Skeletal muscle tissue (tissue), 3 donors: ENCODE measurements at regions not wholly inside any gene's neighbourhood (a gene's known extent, or its start where the extent isn't known, plus 50 kb on each side); places are given as distances from the start of the nearest gene placed in this dataset.
A peak's percentile ranks its signal among the peaks of the same experiment; 100 is the strongest.
"Not testable (repeated sequence)": the region's sequence is repeated elsewhere in the genome, so short reads cannot be mapped to it uniquely, and the experiment has no call there.

ENCODE experiments used
- H3K27ac ChIP-seq: one replicate; pipeline ENCODE4 v1.7.0; 2013; ENCODE audit warnings: mild to moderate bottlenecking, low read depth, low read length, inconsistent platforms
- H3K27me3 ChIP-seq, 3 donors: one replicate each; pipeline ENCODE4 v1.7.0; 2013; ENCODE audit warnings: low read length in 3 of 3; ENCODE audit not compliant: control insufficient read depth in 3 of 3, insufficient read depth in 3 of 3
- H3K36me3 ChIP-seq, 3 donors: one replicate each; pipeline ENCODE4 v1.7.0; 2013; ENCODE audit warnings: low read length in 3 of 3; ENCODE audit not compliant: control insufficient read depth in 3 of 3, insufficient read depth in 3 of 3
- H3K4me1 ChIP-seq, 3 donors: one replicate each; pipeline ENCODE4 v1.7.0; 2013; ENCODE audit warnings: low read length in 3 of 3, mild to moderate bottlenecking in 3 of 3; ENCODE audit not compliant: control insufficient read depth in 3 of 3, insufficient read depth in 3 of 3
- H3K4me3 ChIP-seq, 3 donors: one replicate each; pipeline ENCODE4 v1.7.0; 2013; ENCODE audit warnings: low read length in 3 of 3
- H3K9ac ChIP-seq, 3 donors: one replicate each; pipeline ENCODE4 v1.7.0; 2013; ENCODE audit warnings: low read length in 3 of 3, mild to moderate bottlenecking in 3 of 3, moderate library complexity in 2 of 3, low read depth in 1 of 3
- H3K9me3 ChIP-seq, 3 donors: one replicate each; pipeline ENCODE4 v1.7.0; 2013; ENCODE audit warnings: low read length in 3 of 3; ENCODE audit not compliant: control insufficient read depth in 3 of 3
- donor health status: Osteomylitis.

DNA sequence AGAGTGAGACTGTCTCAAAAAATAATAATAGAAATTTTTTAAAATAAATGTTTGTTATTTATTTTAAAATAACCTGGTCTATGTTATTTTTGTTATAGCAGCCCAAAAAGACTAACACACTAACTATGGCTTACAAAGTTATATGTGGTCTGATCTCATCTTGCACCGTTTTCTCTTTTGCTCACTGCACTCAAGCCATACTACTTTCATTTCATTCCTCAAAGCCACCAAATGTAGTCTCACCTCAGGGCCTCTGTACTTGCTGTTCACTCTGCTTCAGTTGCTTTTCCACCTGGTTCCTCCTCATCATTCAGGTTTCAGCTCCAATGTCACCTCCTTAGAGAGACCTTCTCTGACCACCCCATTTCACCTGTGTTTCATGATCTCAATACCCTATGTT is 55.2 kb upstream of the MDM1 start:
- no peak overlapping the region for H3K27ac ChIP-seq
- H3K4me3 ChIP-seq, result no peak overlapping the region
- H3K36me3 ChIP-seq, result no peaks in the 10 kb centered on the region
- H3K27me3 ChIP-seq, result no peaks in the 10 kb centered on the region
- peaks cover 0 to 2% (median 0%) of the 10 kb centered on the region in 3 donors for H3K9me3 ChIP-seq
- H3K9ac ChIP-seq, result no peak overlapping the region
- no peaks in the 10 kb centered on the region for H3K4me1 ChIP-seq

DNA sequence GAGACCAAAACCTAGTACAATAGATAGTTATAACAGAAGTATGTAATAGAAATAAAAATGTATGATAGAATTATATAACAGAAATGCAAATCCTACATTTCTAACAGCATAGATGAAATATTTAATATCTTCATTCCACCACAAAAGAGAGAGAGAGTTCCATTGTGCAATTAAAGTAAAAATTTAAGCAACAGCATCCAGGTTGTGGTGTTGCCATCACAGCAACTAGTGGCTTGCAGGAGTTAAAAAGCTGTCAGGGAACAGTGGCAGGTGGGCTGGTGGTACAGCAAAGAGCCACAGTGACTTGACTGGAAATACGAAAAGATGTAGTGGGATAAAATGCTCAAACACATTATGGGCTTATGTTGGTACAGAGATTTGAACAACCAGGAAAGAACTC is 57.1 kb upstream of the MDM1 start:
- Histone ChIP-seq H3K27me3 (no peaks in the 10 kb centered on the region), H3K4me1 (no peaks in the 10 kb centered on the region), H3K36me3 (no peaks in the 10 kb centered on the region), H3K4me3 (no peak overlapping the region), H3K27ac (no peak overlapping the region), H3K9me3 (peaks cover 0 to 2% (median 0%) of the 10 kb centered on the region in 3 donors), H3K9ac (no peak overlapping the region)

DNA sequence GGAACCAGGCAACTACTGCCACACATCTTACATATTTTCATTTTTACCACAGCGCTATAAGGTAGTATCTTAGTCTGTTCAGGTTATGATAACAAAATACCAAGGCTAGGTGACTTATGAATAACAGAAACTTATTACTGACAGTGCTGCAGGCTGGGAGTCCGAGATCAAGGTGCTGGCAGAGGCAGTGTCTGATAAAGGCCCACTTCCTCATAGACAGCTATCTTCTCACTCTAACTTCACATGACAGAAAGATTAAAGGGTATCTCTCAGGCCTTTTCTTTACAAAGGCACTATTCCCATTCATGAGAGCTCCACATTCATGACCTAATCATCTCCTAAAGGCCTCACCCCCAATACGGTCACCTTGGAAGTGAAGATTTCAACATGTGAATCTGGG is 59.8 kb upstream of the MDM1 start:
- Histone ChIP-seq H3K9me3 (peaks cover 0 to 2% (median 0%) of the 10 kb centered on the region in 3 donors), H3K27ac (no peak overlapping the region), H3K27me3 (no peaks in the 10 kb centered on the region), H3K9ac (no peak overlapping the region), H3K4me1 (no peaks in the 10 kb centered on the region), H3K4me3 (no peak overlapping the region), H3K36me3 (no peaks in the 10 kb centered on the region)

DNA sequence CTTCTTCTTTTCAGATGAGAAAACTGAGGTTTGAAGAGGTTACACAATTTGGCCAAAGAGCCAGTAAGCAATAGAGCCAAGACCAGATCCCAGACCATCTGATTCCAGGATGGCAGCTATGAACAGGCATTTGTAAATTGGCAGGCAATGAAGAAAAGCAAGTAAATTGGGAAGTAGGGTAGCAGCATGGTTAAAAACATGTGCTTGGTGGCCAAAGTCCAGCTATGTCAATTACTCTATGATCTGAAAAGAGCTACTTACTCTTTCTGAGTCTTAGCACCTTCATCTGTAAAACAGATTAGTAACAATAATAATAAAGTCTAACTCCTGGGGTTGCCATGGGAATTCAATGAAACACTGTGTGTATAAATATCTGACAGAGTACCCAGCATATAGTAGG is 60.2 kb upstream of the MDM1 start:
- H3K4me3 ChIP-seq, result no peak overlapping the region
- no peaks in the 10 kb centered on the region for H3K36me3 ChIP-seq
- no peak overlapping the region for H3K9ac ChIP-seq
- H3K4me1 ChIP-seq, result no peaks in the 10 kb centered on the region
- no peaks in the 10 kb centered on the region for H3K27me3 ChIP-seq
- no peak overlapping the region for H3K27ac ChIP-seq
- H3K9me3 ChIP-seq, result peaks cover 0 to 2% (median 0%) of the 10 kb centered on the region in 3 donors

DNA sequence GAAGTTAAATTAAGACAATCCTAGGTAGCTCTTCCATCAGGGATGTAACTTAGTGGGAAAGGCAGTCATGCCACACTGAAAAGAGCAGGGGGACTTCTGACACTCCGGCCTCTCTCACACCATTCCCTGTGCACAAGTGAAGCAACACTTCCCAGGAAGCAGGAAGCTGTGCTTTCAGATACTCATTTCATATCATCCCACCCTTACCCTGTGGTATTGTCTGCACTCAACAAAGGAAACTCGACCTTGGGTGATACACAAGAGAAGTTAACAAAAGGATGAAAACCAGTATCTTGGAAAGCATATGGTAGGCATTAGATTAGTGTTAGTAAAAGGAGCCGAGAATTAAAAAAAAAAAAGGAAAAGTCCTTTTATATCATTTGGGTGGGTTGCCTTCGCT is 61.3 kb upstream of the MDM1 start:
- Histone ChIP-seq H3K9me3 (peaks cover 0 to 2% (median 0%) of the 10 kb centered on the region in 3 donors), H3K4me3 (no peak overlapping the region), H3K9ac (no peak overlapping the region), H3K36me3 (no peaks in the 10 kb centered on the region), H3K27ac (no peak overlapping the region), H3K4me1 (no peaks in the 10 kb centered on the region), H3K27me3 (no peaks in the 10 kb centered on the region)

DNA sequence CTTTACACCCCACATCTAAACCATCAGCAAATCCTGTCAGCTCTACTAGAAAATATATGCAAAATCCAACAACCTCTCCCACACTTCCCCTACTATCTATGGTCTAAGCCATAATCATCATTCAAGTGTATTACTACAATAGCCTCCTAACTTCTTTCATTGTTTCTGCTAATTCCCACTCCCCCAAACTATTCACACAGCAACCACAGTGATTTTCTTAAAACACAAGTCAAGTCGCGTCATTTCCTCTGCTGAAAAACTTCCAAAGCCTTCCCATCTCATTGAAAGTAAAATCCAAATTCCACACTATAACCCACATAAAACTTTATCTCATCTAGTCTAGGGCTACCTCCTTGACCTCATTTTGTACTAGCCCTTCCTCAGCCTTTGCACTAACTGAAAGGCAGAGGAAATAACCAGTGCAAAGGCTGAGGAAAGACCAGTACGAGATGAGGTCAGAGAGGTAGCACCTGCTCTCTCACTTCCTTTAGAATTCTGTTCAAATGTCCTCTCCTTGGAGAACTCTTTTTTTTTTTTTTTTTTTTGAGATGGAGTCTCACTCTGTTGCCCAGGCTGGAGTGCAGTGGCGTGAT is 65.5 kb upstream of the MDM1 start:
- H3K4me1 ChIP-seq, result peaks cover 0 to 3% (median 0%) of the 10 kb centered on the region in 3 donors
- H3K27ac ChIP-seq, result no peak overlapping the region
- no peaks in the 10 kb centered on the region for H3K27me3 ChIP-seq
- no peaks in the 10 kb centered on the region for H3K9me3 ChIP-seq
- H3K36me3 ChIP-seq, result no peaks in the 10 kb centered on the region
- H3K4me3 ChIP-seq, result no peak overlapping the region
- no peak overlapping the region for H3K9ac ChIP-seq

DNA sequence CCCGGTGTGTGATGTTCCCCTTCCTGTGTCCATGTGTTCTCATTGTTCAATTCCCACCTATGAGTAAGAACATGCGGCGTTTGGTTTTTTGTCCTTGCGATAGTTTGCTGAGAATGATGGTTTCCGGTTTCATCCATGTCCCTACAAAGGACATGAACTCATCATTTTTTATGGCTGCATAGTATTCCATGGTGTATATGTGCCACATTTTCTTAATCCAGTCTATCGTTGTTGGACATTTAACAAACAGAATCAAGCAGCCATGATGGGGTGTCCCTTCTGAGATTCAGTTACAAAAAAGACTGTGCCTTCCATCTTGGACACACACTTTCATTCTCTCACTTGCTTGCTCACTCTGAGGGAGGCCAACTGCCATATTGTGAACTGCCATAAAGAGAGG is 66.5 kb upstream of the MDM1 start:
- not testable (repeated sequence) for H3K4me1 ChIP-seq, H3K27ac ChIP-seq, H3K27me3 ChIP-seq, H3K9me3 ChIP-seq, H3K9ac ChIP-seq, H3K4me3 ChIP-seq, H3K36me3 ChIP-seq

GRCh38 chr12:68400226-68400829 is 68.2 kb upstream of the MDM1 start:
- Histone ChIP-seq H3K4me1 (peaks cover 2 to 7% (median 4%) of the 10 kb centered on the region in 3 donors), H3K27ac (no peak overlapping the region), H3K36me3 (no peaks in the 10 kb centered on the region), H3K9ac (peak overlapping the region in 1 of 3 donors; percentile 30), H3K27me3 (no peaks in the 10 kb centered on the region), H3K9me3 (no peaks in the 10 kb centered on the region), H3K4me3 (no peak overlapping the region)

- H3K27me3 ChIP-seq, result no peaks in the 10 kb centered on the region
- H3K36me3 ChIP-seq, result no peaks in the 10 kb centered on the region
- H3K27ac ChIP-seq, result no peak overlapping the region
- no peak overlapping the region for H3K9ac ChIP-seq
- no peak overlapping the region for H3K4me3 ChIP-seq
- no peaks in the 10 kb centered on the region for H3K9me3 ChIP-seq
- peaks cover 16 to 20% (median 18%) of the 10 kb centered on the region in 3 donors for H3K4me1 ChIP-seq
Measured at GRCh38 chr12:68402422-68402821, 70.3 kb upstream of the MDM1 start.

DNA sequence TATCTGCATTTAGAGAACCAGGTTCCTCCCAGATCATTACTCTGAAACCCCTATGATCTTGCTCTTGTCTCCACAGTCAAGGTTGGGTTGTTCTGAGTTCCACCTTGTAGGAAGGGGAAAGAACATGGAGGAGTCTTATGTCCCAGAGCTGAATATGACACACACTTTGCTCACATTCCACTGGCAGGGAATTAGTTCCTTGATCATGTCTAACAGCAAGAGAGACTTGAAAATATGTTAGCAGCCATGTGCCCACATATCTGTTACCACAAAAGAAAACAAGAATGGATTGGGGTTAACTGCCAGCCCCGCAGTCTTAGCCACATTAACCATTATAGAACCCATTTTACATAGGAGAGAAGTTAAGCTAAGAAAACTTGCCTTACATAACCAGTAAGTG is 71.1 kb upstream of the MDM1 start:
- peaks cover 16 to 20% (median 18%) of the 10 kb centered on the region in 3 donors for H3K4me1 ChIP-seq
- no peak overlapping the region for H3K4me3 ChIP-seq
- H3K9me3 ChIP-seq, result no peaks in the 10 kb centered on the region
- no peak overlapping the region for H3K9ac ChIP-seq
- H3K36me3 ChIP-seq, result no peaks in the 10 kb centered on the region
- H3K27ac ChIP-seq, result no peak overlapping the region
- H3K27me3 ChIP-seq, result no peaks in the 10 kb centered on the region
